SK-N-SH (cell line): ENCODE measurements at regions not wholly inside any gene's neighbourhood (a gene's known extent, or its start where the extent isn't known, plus 50 kb on each side); places are given as distances from the start of the nearest gene placed in this dataset.

ENCODE experiments used
- CTCF ChIA-PET: fragments of 300-600, 350-600 bp; formaldehyde crosslinking; extraction: SDS; loops from one replicate; lab custom pipeline; 2021; lab: Yijun Ruan, JAX
- POLR2A ChIA-PET: fragments of 350-600 bp; sonication (Branson Sonifier 250); formaldehyde crosslinking; extraction: SDS; loops from one replicate; lab custom pipeline; 2020; ENCODE audit warnings: antibody characterized with exemption, inconsistent platforms; lab: Yijun Ruan, JAX
- DNase-seq: peaks from one replicate; pipeline ENCODE4 v3.0.0; 2012
- H2AFZ ChIP-seq: fragments of 200-600 bp; sonication (generic); 2 replicates; pipeline ENCODE4 v1.8.1; 2016; ENCODE audit warnings: antibody characterized with exemption, mild to moderate bottlenecking, low read depth
- H3F3A ChIP-seq: fragments of 200-600 bp; sonication (generic); replicated peaks from 2 replicates; pipeline ENCODE3; 2016; ENCODE audit warnings: antibody characterized with exemption, mild to moderate bottlenecking; ENCODE audit not compliant: insufficient read depth
- H3K27ac ChIP-seq, 2 experiments: fragments of 200-500 bp in 1 of 2; fragments of 200-600 bp in 1 of 2; sonication (Bioruptor generic) in 1 of 2; sonication (generic), shearing (Covaris generic) in 1 of 2; 2 replicates each; pipeline versions ENCODE4 v1.5.1 to v1.6.1; 2014 to 2016; ENCODE audit warnings: low read depth in 2 of 2, inconsistent platforms in 1 of 2, low read length in 1 of 2, mild to moderate bottlenecking in 1 of 2, mixed read lengths in 1 of 2
- H3K27me3 ChIP-seq: fragments of 200-600 bp; sonication (generic), shearing (Covaris generic); 2 replicates; pipeline ENCODE4 v1.6.1; 2016; ENCODE audit warnings: mixed run types; ENCODE audit not compliant: insufficient read depth
- H3K36me3 ChIP-seq, 2 experiments: fragments of 200-500 bp in 1 of 2; fragments of 200-600 bp in 1 of 2; sonication (Bioruptor generic) in 1 of 2; sonication (generic) in 1 of 2; replicated peaks in 1 of 2; 2 replicates each; pipeline versions ENCODE3 to v1.5.1; 2014 to 2016; ENCODE audit warnings: low read length in 1 of 2, mild to moderate bottlenecking in 1 of 2; ENCODE audit not compliant: insufficient read depth in 2 of 2, control insufficient read depth in 1 of 2
- H3K4me1 ChIP-seq, 2 experiments: fragments of 200-500 bp in 1 of 2; fragments of 200-600 bp in 1 of 2; sonication (Bioruptor generic) in 1 of 2; sonication (generic), shearing (Covaris generic) in 1 of 2; 2 replicates each; pipeline versions ENCODE4 v1.5.1 to v1.6.1; 2014 to 2016; ENCODE audit warnings: low read depth in 1 of 2, low read length in 1 of 2, mixed run types in 1 of 2; ENCODE audit not compliant: insufficient read depth in 2 of 2, control insufficient read depth in 1 of 2
- H3K4me2 ChIP-seq: fragments of 200-600 bp; sonication (generic), shearing (Covaris generic); 2 replicates; pipeline ENCODE4 v1.6.1; 2017; ENCODE audit warnings: mixed run types
- H3K4me3 ChIP-seq, 2 experiments: fragments of 200-500 bp in 1 of 2; fragments of 200-600 bp in 1 of 2; sonication (Bioruptor generic) in 1 of 2; sonication (generic), shearing (Covaris generic) in 1 of 2; 2 replicates each; pipeline versions ENCODE4 v1.5.1 to v1.8.1; 2014 to 2016; ENCODE audit warnings: low read depth in 2 of 2, inconsistent platforms in 1 of 2, low read length in 1 of 2, mild to moderate bottlenecking in 1 of 2, mixed read lengths in 1 of 2, moderate library complexity in 1 of 2
- H3K79me2 ChIP-seq: fragments of 200-600 bp; sonication (generic); 2 replicates; pipeline ENCODE4 v1.8.1; 2017; ENCODE audit warnings: mild to moderate bottlenecking; ENCODE audit not compliant: insufficient read depth
- H3K9ac ChIP-seq: fragments of 200-600 bp; sonication (generic); 2 replicates; pipeline ENCODE4 v1.6.1; 2017; ENCODE audit warnings: mixed run types
- H3K9me2 ChIP-seq: fragments of 200-600 bp; sonication (generic); 2 replicates; pipeline ENCODE4 v1.6.1; 2017; ENCODE audit warnings: mixed run types
- H3K9me3 ChIP-seq: fragments of 200-600 bp; sonication (generic); 2 replicates; pipeline ENCODE4 v1.6.1; 2017; ENCODE audit warnings: mixed run types, mild to moderate bottlenecking, moderate library complexity
- H4K20me1 ChIP-seq: fragments of 200-600 bp; sonication (generic); 2 replicates; pipeline ENCODE4 v1.6.1; 2017; ENCODE audit warnings: mild to moderate bottlenecking, mixed run types; ENCODE audit not compliant: insufficient read depth
- ELF1 ChIP-seq: IDR thresholded peaks from 2 replicates; pipeline ENCODE4 v1.4.0; 2012
- EZH2phosphoT487 ChIP-seq: fragments of 200-600 bp; sonication (generic); IDR thresholded peaks from 2 replicates; pipeline ENCODE4 v1.6.1; 2017; ENCODE audit warnings: low read depth, mixed run types, mild to moderate bottlenecking, antibody characterized with exemption, moderate library complexity, borderline replicate concordance
- FOSL2 ChIP-seq: IDR thresholded peaks from 2 replicates; pipeline ENCODE4 v1.4.0; 2012; ENCODE audit warnings: low read depth, mild to moderate bottlenecking, moderate library complexity, borderline replicate concordance
- FOXJ3 ChIP-seq: sonication (generic); formaldehyde crosslinking; IDR thresholded peaks from 2 replicates; pipeline ENCODE4 v1.5.1; 2020; ENCODE audit warnings: mild to moderate bottlenecking, missing genetic modification reagents
- FOXM1 ChIP-seq: IDR thresholded peaks from 2 replicates; pipeline ENCODE4 v1.4.0; 2012; ENCODE audit warnings: low read depth, mild to moderate bottlenecking
- JUND ChIP-seq: IDR thresholded peaks from 2 replicates; pipeline ENCODE4 v1.4.0; 2012
- MAX ChIP-seq: IDR thresholded peaks from 2 replicates; pipeline ENCODE4 v1.4.0; 2012; ENCODE audit warnings: low read depth
- MEF2A ChIP-seq: IDR thresholded peaks from 2 replicates; pipeline ENCODE4 v1.4.0; 2012; ENCODE audit warnings: low read depth, borderline replicate concordance
- SIN3A ChIP-seq: IDR thresholded peaks from 2 replicates; pipeline ENCODE4 v1.6.1; 2012; ENCODE audit warnings: low read depth, mild to moderate bottlenecking, low read length, moderate library complexity, borderline replicate concordance
- SMC3 ChIP-seq: IDR thresholded peaks from 2 replicates; pipeline ENCODE4 v1.6.1; 2012; ENCODE audit warnings: low read depth, low read length, improper control_type of control experiment
- TEAD4 ChIP-seq: IDR thresholded peaks from 2 replicates; pipeline ENCODE4 v1.4.0; 2012; ENCODE audit warnings: mild to moderate bottlenecking, borderline replicate concordance; ENCODE audit not compliant: insufficient read depth
- YY1 ChIP-seq: IDR thresholded peaks from 2 replicates; pipeline ENCODE4 v1.4.0; 2012; ENCODE audit warnings: low read depth, mild to moderate bottlenecking
- WGBS: methylation state at CpG from one replicate; pipeline ENCODE4 v1.1.6; 2017; ENCODE audit warnings: low lambda C conversion rate; 5-methylcytosine and 5-hydroxymethylcytosine counted together
- TF ChIP-seq, protein P1 (sequence below): fragments of 200-600 bp; sonication (generic); IDR thresholded peaks from 2 replicates; pipeline ENCODE4 v1.6.1; 2017; ENCODE audit warnings: antibody characterized with exemption, mild to moderate bottlenecking, moderate library complexity
- TF ChIP-seq, protein P2 (sequence below): fragments of 150-350 bp; IDR thresholded peaks from 2 replicates; pipeline ENCODE4 v1.6.1; 2016; ENCODE audit warnings: mild to moderate bottlenecking, low read depth, low read length
- TF ChIP-seq, protein P3 (sequence below): fragments of 150-350 bp; IDR thresholded peaks from 2 replicates; pipeline ENCODE4 v1.6.1; 2017; ENCODE audit warnings: antibody characterized with exemption, low read length, low read depth, borderline replicate concordance

DNA sequence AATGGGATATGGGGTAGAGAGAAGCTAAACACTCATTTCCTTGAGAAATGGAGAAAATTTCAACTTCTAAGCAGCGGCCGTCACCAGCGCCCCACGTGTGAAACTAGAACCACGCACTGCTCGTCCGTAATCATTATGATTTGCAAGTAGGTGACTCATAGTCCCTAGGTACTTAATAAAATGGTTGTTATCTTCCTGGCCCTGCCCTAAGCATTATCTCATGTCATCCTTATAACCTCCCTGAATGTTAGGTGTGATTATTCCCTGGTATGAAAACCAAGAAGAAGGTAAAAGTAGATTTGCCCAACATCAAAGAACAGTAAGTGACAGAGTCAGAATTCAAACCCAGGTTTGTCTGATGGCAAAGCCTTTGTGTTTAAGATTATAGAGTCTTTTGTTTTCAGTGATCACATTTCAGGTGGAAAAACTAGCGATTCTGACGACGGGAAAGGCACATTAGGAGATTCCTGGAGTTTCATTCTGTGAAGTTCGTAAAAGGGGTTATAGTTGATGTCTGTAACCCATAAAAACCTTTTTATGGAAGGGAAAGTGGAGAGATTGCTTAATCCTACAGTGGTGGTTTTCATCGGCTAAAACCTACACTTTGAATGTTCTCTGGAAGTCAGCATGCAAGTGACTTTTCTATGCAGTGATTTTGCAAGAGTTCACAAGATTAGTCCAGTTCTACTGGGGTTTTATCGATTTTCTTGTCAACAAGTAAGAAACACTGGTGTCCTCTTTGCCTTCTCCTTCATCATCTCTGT is 202.9 kb upstream of the WWC1 start:
- H2AFZ ChIP-seq = no peak overlapping the region
- TF ChIP-seq MEF2A (no peak), FOSL2 (no peak), SMC3 (no peak), FOXJ3 (CRISPR knock-in tag) (no peak), ELF1 (no peak), EZH2phosphoT487 (no peak), TEAD4 (no peak)
- TF ChIP-seq, protein P1, sequence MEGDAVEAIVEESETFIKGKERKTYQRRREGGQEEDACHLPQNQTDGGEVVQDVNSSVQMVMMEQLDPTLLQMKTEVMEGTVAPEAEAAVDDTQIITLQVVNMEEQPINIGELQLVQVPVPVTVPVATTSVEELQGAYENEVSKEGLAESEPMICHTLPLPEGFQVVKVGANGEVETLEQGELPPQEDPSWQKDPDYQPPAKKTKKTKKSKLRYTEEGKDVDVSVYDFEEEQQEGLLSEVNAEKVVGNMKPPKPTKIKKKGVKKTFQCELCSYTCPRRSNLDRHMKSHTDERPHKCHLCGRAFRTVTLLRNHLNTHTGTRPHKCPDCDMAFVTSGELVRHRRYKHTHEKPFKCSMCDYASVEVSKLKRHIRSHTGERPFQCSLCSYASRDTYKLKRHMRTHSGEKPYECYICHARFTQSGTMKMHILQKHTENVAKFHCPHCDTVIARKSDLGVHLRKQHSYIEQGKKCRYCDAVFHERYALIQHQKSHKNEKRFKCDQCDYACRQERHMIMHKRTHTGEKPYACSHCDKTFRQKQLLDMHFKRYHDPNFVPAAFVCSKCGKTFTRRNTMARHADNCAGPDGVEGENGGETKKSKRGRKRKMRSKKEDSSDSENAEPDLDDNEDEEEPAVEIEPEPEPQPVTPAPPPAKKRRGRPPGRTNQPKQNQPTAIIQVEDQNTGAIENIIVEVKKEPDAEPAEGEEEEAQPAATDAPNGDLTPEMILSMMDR = no peak
- H3K27me3 ChIP-seq = no peaks in the 10 kb centered on the region
- no peak overlapping the region for H3K4me3 ChIP-seq
- no peak overlapping the region for H3K4me2 ChIP-seq
- CTCF ChIA-PET = no interaction called here
- no peaks in the 10 kb centered on the region for H3F3A ChIP-seq
- H3K9me3 ChIP-seq = no peaks in the 10 kb centered on the region
- no peaks in the 10 kb centered on the region for H3K36me3 ChIP-seq
- no peak overlapping the region for H3K9ac ChIP-seq
- no peak overlapping the region for H3K27ac ChIP-seq
- 72% methylated on average over 13 of the region's 13 CpGs for WGBS
- H3K9me2 ChIP-seq = no peaks in the 10 kb centered on the region
- H3K4me1 ChIP-seq = peaks cover 0 to 22% of the 10 kb centered on the region in 2 experiments; a peak in 2 of 4 replicates
- DNase-seq = no peak
- no peaks in the 10 kb centered on the region for H4K20me1 ChIP-seq
- H3K79me2 ChIP-seq = no peaks in the 10 kb centered on the region
- POLR2A ChIA-PET = no interaction called here

GRCh38 chr5:168089201-168089887 is 202.1 kb upstream of the WWC1 start:
- H3K4me1 ChIP-seq = peaks cover 0 to 22% of the 10 kb centered on the region in 2 experiments; a peak in 2 of 4 replicates
- H3K27ac ChIP-seq = no peak overlapping the region
- no peaks in the 10 kb centered on the region for H3K36me3 ChIP-seq
- H2AFZ ChIP-seq = no peak overlapping the region
- no peak overlapping the region for H3K4me2 ChIP-seq
- ChIA-PET CTCF (interaction anchor here (1.0 to 1.1 kb wide), 2 partner anchors 12 to 13 kb away, joined by 3 read pairs; no protein-coding TSS in a partner anchor), POLR2A (no interaction called here)
- H3K9me2 ChIP-seq = no peaks in the 10 kb centered on the region
- no peak overlapping the region for H3K4me3 ChIP-seq
- H3K79me2 ChIP-seq = no peaks in the 10 kb centered on the region
- TF ChIP-seq MEF2A (no peak), ELF1 (no peak), MAX (no peak), JUND (no peak), SIN3A (no peak), FOXJ3 (CRISPR knock-in tag) (no peak), FOXM1 (no peak), YY1 (no peak), SMC3 (no peak)
- TF ChIP-seq, protein P2, sequence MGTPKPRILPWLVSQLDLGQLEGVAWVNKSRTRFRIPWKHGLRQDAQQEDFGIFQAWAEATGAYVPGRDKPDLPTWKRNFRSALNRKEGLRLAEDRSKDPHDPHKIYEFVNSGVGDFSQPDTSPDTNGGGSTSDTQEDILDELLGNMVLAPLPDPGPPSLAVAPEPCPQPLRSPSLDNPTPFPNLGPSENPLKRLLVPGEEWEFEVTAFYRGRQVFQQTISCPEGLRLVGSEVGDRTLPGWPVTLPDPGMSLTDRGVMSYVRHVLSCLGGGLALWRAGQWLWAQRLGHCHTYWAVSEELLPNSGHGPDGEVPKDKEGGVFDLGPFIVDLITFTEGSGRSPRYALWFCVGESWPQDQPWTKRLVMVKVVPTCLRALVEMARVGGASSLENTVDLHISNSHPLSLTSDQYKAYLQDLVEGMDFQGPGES = no peak
- TF ChIP-seq, protein P1 = no peak
- TF ChIP-seq, protein P3, sequence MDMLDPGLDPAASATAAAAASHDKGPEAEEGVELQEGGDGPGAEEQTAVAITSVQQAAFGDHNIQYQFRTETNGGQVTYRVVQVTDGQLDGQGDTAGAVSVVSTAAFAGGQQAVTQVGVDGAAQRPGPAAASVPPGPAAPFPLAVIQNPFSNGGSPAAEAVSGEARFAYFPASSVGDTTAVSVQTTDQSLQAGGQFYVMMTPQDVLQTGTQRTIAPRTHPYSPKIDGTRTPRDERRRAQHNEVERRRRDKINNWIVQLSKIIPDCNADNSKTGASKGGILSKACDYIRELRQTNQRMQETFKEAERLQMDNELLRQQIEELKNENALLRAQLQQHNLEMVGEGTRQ = no peak
- no peak overlapping the region for H3K9ac ChIP-seq
- H3K9me3 ChIP-seq = no peaks in the 10 kb centered on the region
- H4K20me1 ChIP-seq = no peaks in the 10 kb centered on the region
- WGBS = 67% methylated on average over 4 of the region's 4 CpGs
- no peaks in the 10 kb centered on the region for H3F3A ChIP-seq
- H3K27me3 ChIP-seq = no peaks in the 10 kb centered on the region
- no peak for DNase-seq
